ENCODE measurements at regions not wholly inside any gene's neighbourhood (a gene's known extent, or its start where the extent isn't known, plus 50 kb on each side); places are given as distances from the start of the nearest gene placed in this dataset.

GRCh38 chr11:106216281-106216680 lies 138.8 kb downstream of the AASDHPPT start:
- DNase-seq (ENCODE audit: low read depth): no peak

GRCh38 chr11:106217456-106217855 lies 140.0 kb downstream of the AASDHPPT start:
- DNase-seq (ENCODE audit: low read depth): no peak

GRCh38 chr11:106218106-106218505 lies 140.6 kb downstream of the AASDHPPT start:
- DNase-seq (ENCODE audit: low read depth): no peak

- no peak for DNase-seq (ENCODE audit: low read depth)
Observed at GRCh38 chr11:106222626-106223025, 145.2 kb downstream of the AASDHPPT start.

- DNase-seq (ENCODE audit: low read depth): no peak
Observed at GRCh38 chr11:106224172-106224571, 146.7 kb downstream of the AASDHPPT start.

- peak; percentile 51 for DNase-seq (ENCODE audit: low read depth)
Observed at GRCh38 chr11:106228996-106229395, 151.5 kb downstream of the AASDHPPT start.

GRCh38 chr11:106231591-106231990 lies 154.1 kb downstream of the AASDHPPT start:
- no peak for DNase-seq (ENCODE audit: low read depth)

- DNase-seq (ENCODE audit: low read depth): no peak
Observed at GRCh38 chr11:106233191-106233590, 155.7 kb downstream of the AASDHPPT start.

- no peak for DNase-seq (ENCODE audit: low read depth)
Observed at GRCh38 chr11:106234794-106235193, 157.3 kb downstream of the AASDHPPT start.

GRCh38 chr11:106236295-106236694 lies 158.8 kb downstream of the AASDHPPT start:
- DNase-seq (ENCODE audit: low read depth): no peak

GRCh38 chr11:106238704-106239360 lies 161.4 kb downstream of the AASDHPPT start:
- no peak for DNase-seq (ENCODE audit: low read depth)

- DNase-seq (ENCODE audit: low read depth): no peak
Observed at GRCh38 chr11:106241601-106242257, 164.3 kb downstream of the AASDHPPT start.

GRCh38 chr11:106242718-106243415 lies 165.4 kb downstream of the AASDHPPT start:
- no peak for DNase-seq (ENCODE audit: low read depth)

- DNase-seq (ENCODE audit: low read depth): no peak
Observed at GRCh38 chr11:106246495-106246894, 169.0 kb downstream of the AASDHPPT start.

- no peak for DNase-seq (ENCODE audit: low read depth)
Observed at GRCh38 chr11:106249617-106250239, 172.3 kb downstream of the AASDHPPT start.

GRCh38 chr11:106262852-106263251 lies 185.4 kb downstream of the AASDHPPT start:
- DNase-seq (ENCODE audit: low read depth): no peak

- DNase-seq (ENCODE audit: low read depth): no peak
Observed at GRCh38 chr11:106263527-106263926, 186.1 kb downstream of the AASDHPPT start.

- DNase-seq (ENCODE audit: low read depth): no peak
Observed at GRCh38 chr11:106271086-106271485, 193.6 kb downstream of the AASDHPPT start.

GRCh38 chr11:106271686-106272085 lies 194.2 kb downstream of the AASDHPPT start:
- DNase-seq (ENCODE audit: low read depth): no peak

- DNase-seq (ENCODE audit: low read depth): no peak
Observed at GRCh38 chr11:106275151-106275550, 197.7 kb downstream of the AASDHPPT start.

- DNase-seq (ENCODE audit: low read depth): peak; percentile 44
Observed at GRCh38 chr11:106276126-106276525, 198.7 kb downstream of the AASDHPPT start.

- DNase-seq (ENCODE audit: low read depth): no peak
Observed at GRCh38 chr11:106276859-106277436, 199.5 kb downstream of the AASDHPPT start.

Measured in iris pigment epithelial cell (primary cell).